Gastrocnemius medialis (tissue), 4 donors: ENCODE measurements at regions not wholly inside any gene's neighbourhood (a gene's known extent, or its start where the extent isn't known, plus 50 kb on each side); places are given as distances from the start of the nearest gene placed in this dataset.

Experiments
- ATAC-seq, 2 donors: fragments of 150-250 bp; one replicate each; pipeline ENCODE4 v1.9.1; 2016
- DNase-seq, 2 donors: peaks; one replicate each; pipeline ENCODE4 v3.0.0-alpha.2; 2019
- H3K27ac ChIP-seq, 4 donors: fragments of 200-600 bp; sonication (generic); 1 replicate in 1 of 4; 2 replicates in 3 of 4; pipeline ENCODE4 v1.5.1; 2016 to 2018; ENCODE audit warnings: mild to moderate bottlenecking in 2 of 4, moderate library complexity in 1 of 4
- H3K27me3 ChIP-seq, 3 donors: fragments of 200-600 bp; sonication (generic) in 2 of 3; 1 replicate in 1 of 3; 2 replicates in 2 of 3; pipeline versions ENCODE4 v1.5.1 to v1.6.0; 2016 to 2019; ENCODE audit warnings: mild to moderate bottlenecking in 1 of 3, moderate library complexity in 1 of 3
- H3K36me3 ChIP-seq, 2 donors: fragments of 200-600 bp; sonication (generic) in 1 of 2; one replicate each; pipeline ENCODE4 v1.5.1; 2017 to 2018
- H3K4me1 ChIP-seq, 2 donors: fragments of 200-600 bp; sonication (generic) in 1 of 2; one replicate each; pipeline ENCODE4 v1.5.1; 2016 to 2017; ENCODE audit warnings: mild to moderate bottlenecking in 2 of 2
- H3K4me3 ChIP-seq, 4 donors: fragments of 200-600 bp; sonication (generic) in 3 of 4; 1 replicate in 1 of 4; 2 replicates in 3 of 4; pipeline ENCODE4 v1.5.1; 2016 to 2019; ENCODE audit warnings: mild to moderate bottlenecking in 2 of 4
- H3K9me3 ChIP-seq, 3 donors: fragments of 200-600 bp; sonication (generic) in 2 of 3; 1 replicate in 1 of 3; 2 replicates in 2 of 3; pipeline ENCODE4 v1.5.1; 2016 to 2019
- CTCF ChIP-seq, 5 experiments: fragments of 450-650 bp in 3 of 5; fragments of 200-600 bp in 2 of 5; sonication (generic) in 2 of 5; IDR thresholded peaks in 4 of 5; conservative IDR thresholded peaks in 1 of 5; 1 replicate in 4 of 5; 2 replicates in 1 of 5; pipeline ENCODE4 v1.5.1; 2016 to 2019; ENCODE audit warnings: antibody characterized with exemption in 5 of 5, mild to moderate bottlenecking in 3 of 5, moderate library complexity in 3 of 5
- POLR2A ChIP-seq, 2 donors: fragments of 450-650 bp; IDR thresholded peaks; one replicate each; pipeline ENCODE4 v1.6.1; 2017; ENCODE audit warnings: antibody characterized with exemption in 2 of 2, mild to moderate bottlenecking in 2 of 2, moderate library complexity in 2 of 2
- in situ Hi-C, 4 donors: fragments of 200-750 bp; cut with MboI; loops; one replicate each; pipeline versions ENCODE4 v1.15.0 to v1.8.0; 2017; ENCODE audit warnings: low sequenced_read_pairs in 4 of 4
- intact Hi-C: fragments of 100-400 bp; cut with DNase I; formaldehyde crosslinking; loops from one replicate; pipeline ENCODE4 v1.15.1; 2023; ENCODE audit warnings: low total_unique reads

- no peaks in the 10 kb centered on the region for H3K36me3 ChIP-seq
- H3K27me3 ChIP-seq = no peaks in the 10 kb centered on the region
- H3K4me3 ChIP-seq = peak overlapping the region in 2 of 4 donors; percentile 50 to 66
- DNase-seq (no peak), ATAC-seq (no peak)
- in situ Hi-C loops = no loop called here
- no peaks in the 10 kb centered on the region for H3K9me3 ChIP-seq
- H3K4me1 ChIP-seq = peaks cover 4 to 16% of the 10 kb centered on the region in 2 donors
- H3K27ac ChIP-seq = peak overlapping the region; percentile 69 to 81 (median 78)
- TF ChIP-seq POLR2A (IDR thresholded peaks at IDR 0.05) = no peak
- TF ChIP-seq CTCF (IDR thresholded peaks at IDR 0.05 in 4 of 5, conservative IDR thresholded peaks at IDR 0.05 in 1 of 5) = no peak
- intact Hi-C loops = loop anchor here (10.0 kb wide), 1 partner anchor 134 kb away; the partner anchor contains the start of gene GLI2
Observed at GRCh38 chr2:120868366-120868765, 132.7 kb downstream of the GLI2 start.

GRCh38 chr2:120869036-120869729, 133.5 kb downstream of the GLI2 start:
- intact Hi-C loops (loop anchor here (10.0 kb wide), 1 partner anchor 134 kb away; the partner anchor contains the start of gene GLI2), in situ Hi-C loops (no loop called here)
- TF ChIP-seq POLR2A (IDR thresholded peaks at IDR 0.05) (no peak), CTCF (IDR thresholded peaks at IDR 0.05 in 4 of 5, conservative IDR thresholded peaks at IDR 0.05 in 1 of 5) (no peak)
- H3K4me3 ChIP-seq = no peak overlapping the region
- peaks cover 4 to 16% of the 10 kb centered on the region in 2 donors for H3K4me1 ChIP-seq
- H3K27me3 ChIP-seq = no peaks in the 10 kb centered on the region
- no peak for DNase-seq
- H3K9me3 ChIP-seq = no peaks in the 10 kb centered on the region
- no peak overlapping the region for H3K27ac ChIP-seq
- H3K36me3 ChIP-seq = no peaks in the 10 kb centered on the region
- ATAC-seq = no peak

GRCh38 chr2:120869730-120870466, 134.2 kb downstream of the GLI2 start:
- in situ Hi-C loops (no loop called here), intact Hi-C loops (loop anchor here (10.0 kb wide), 1 partner anchor 135 kb away; the partner anchor contains the start of gene GLI2)
- Histone ChIP-seq H3K36me3 (no peaks in the 10 kb centered on the region), H3K4me3 (no peak overlapping the region), H3K4me1 (peaks cover 4 to 16% of the 10 kb centered on the region in 2 donors), H3K9me3 (no peaks in the 10 kb centered on the region), H3K27ac (no peak overlapping the region), H3K27me3 (no peaks in the 10 kb centered on the region)
- no peak for ATAC-seq
- DNase-seq = no peak
- TF ChIP-seq POLR2A (IDR thresholded peaks at IDR 0.05) = no peak
- TF ChIP-seq CTCF (IDR thresholded peaks at IDR 0.05 in 4 of 5, conservative IDR thresholded peaks at IDR 0.05 in 1 of 5) = no peak

- in situ Hi-C loops (no loop called here), intact Hi-C loops (no loop called here)
- DNase-seq = no peak
- Histone ChIP-seq H3K27me3 (no peaks in the 10 kb centered on the region), H3K36me3 (no peaks in the 10 kb centered on the region), H3K9me3 (no peaks in the 10 kb centered on the region), H3K27ac (no peak overlapping the region), H3K4me1 (peaks cover 9 to 16% of the 10 kb centered on the region in 2 donors), H3K4me3 (no peak overlapping the region)
- no peak for TF ChIP-seq POLR2A (IDR thresholded peaks at IDR 0.05)
- TF ChIP-seq CTCF (IDR thresholded peaks at IDR 0.05 in 4 of 5, conservative IDR thresholded peaks at IDR 0.05 in 1 of 5) = no peak
- ATAC-seq = no peak
Observed at GRCh38 chr2:120870467-120870788, 134.8 kb downstream of the GLI2 start.
